Pancreas (tissue), 10 donors: ENCODE measurements at regions not wholly inside any gene's neighbourhood (a gene's known extent, or its start where the extent isn't known, plus 50 kb on each side); places are given as distances from the start of the nearest gene placed in this dataset.

Experiments used
- ATAC-seq, 4 donors: fragments of 200-7000 bp; cut with Tn5 transposase; one replicate each; pipeline versions ENCODE4 v1.8.0 to v1.9.1; 2020; ENCODE audit warnings: mild to moderate bottlenecking in 4 of 4, moderate library complexity in 4 of 4
- DNase-seq, 6 donors: peaks; one replicate each; pipeline ENCODE4 v3.0.0-alpha.2; 2020
- FAIRE-seq: peaks from 2 replicates; lab custom pipeline; 2012; peaks lifted over from hg19 to GRCh38; lab: Jason Lieb, UNC
- H3K27ac ChIP-seq, 4 donors: fragments of 200-600 bp; sonication (generic); 1 replicate in 3 of 4; 2 replicates in 1 of 4; pipeline versions ENCODE4 v1.5.0 to v1.8.0; 2020
- H3K27me3 ChIP-seq, 4 donors: fragments of 200-600 bp; one replicate each; pipeline ENCODE4 v1.8.0; 2021
- H3K36me3 ChIP-seq, 3 donors: fragments of 200-600 bp; sonication (generic) in 1 of 3; one replicate each; pipeline versions ENCODE4 v1.5.0 to v1.8.0; 2020 to 2021
- H3K4me1 ChIP-seq, 3 donors: fragments of 200-600 bp; one replicate each; pipeline ENCODE4 v1.8.0; 2021
- H3K4me3 ChIP-seq, 4 donors: fragments of 200-600 bp; sonication (generic) in 2 of 4; one replicate each; pipeline versions ENCODE4 v1.5.0 to v1.8.0; 2020 to 2021
- H3K9me3 ChIP-seq, 4 donors: fragments of 200-600 bp; one replicate each; pipeline ENCODE4 v1.8.0; 2021
- WGBS, 2 donors: extraction: QIAGEN DNeasy Blood & Tissue Kit; methylation state at CpG; one replicate each; pipeline ENCODE4 v1.1.7; 2013; 5-methylcytosine and 5-hydroxymethylcytosine counted together
- intact Hi-C, 3 donors: fragments of 100-400 bp; cut with DNase I; formaldehyde crosslinking; loops; one replicate each; pipeline versions ENCODE4 v1.11.1 to v1.14.2; 2022
- TF ChIP-seq, protein P1 (sequence below), 4 donors: fragments of 200-600 bp; sonication (generic) in 3 of 4; IDR thresholded peaks; one replicate each; pipeline versions ENCODE4 v1.5.0 to v1.8.0; 2021; ENCODE audit warnings: antibody characterized with exemption in 4 of 4
- donor health status: healthy with polysubstance abuse.
- donor health status: DM: no; HTN: no; CAD: no; lungs with moderate emphysema.
- donor health status: DM: no; HTN: no; CAD: no.
- donor health status: control.
- donor health status: control.
- donor health status: Bipolar disorder and iron deficiency.
- donor health status: DM: yes; HTN: yes; CAD: no.
- donor health status: DM: no; HTN: no; CAD: no.
- donor health status: DM: no; HTN: no; CAD: no.
- donor health status: DM: yes; HTN: yes; CAD: no.

DNA sequence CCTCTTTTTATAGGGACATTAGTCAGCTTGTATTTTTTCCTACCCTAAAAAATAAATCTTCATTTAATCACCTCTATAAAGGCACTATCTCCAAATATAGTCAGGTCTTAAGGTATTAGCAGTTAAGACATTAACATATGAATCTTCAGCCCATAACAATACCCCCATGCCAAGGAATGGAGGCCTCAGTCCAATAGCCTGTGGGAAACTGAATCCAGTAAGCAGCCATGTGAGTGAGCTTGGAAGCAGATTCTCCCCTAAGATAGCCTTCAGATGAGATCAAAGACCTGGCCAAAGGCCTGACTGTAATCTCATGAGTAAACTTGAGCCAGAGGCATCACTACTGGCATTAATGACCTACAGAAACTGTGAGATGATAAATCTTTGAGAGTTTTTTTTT is 232.1 kb upstream of the SYT10 start:
- Histone ChIP-seq H3K27ac (no peak overlapping the region), H3K9me3 (no peaks in the 10 kb centered on the region), H3K27me3 (no peaks in the 10 kb centered on the region), H3K36me3 (no peaks in the 10 kb centered on the region), H3K4me3 (no peak overlapping the region), H3K4me1 (no peaks in the 10 kb centered on the region)
- TF ChIP-seq, protein P1, sequence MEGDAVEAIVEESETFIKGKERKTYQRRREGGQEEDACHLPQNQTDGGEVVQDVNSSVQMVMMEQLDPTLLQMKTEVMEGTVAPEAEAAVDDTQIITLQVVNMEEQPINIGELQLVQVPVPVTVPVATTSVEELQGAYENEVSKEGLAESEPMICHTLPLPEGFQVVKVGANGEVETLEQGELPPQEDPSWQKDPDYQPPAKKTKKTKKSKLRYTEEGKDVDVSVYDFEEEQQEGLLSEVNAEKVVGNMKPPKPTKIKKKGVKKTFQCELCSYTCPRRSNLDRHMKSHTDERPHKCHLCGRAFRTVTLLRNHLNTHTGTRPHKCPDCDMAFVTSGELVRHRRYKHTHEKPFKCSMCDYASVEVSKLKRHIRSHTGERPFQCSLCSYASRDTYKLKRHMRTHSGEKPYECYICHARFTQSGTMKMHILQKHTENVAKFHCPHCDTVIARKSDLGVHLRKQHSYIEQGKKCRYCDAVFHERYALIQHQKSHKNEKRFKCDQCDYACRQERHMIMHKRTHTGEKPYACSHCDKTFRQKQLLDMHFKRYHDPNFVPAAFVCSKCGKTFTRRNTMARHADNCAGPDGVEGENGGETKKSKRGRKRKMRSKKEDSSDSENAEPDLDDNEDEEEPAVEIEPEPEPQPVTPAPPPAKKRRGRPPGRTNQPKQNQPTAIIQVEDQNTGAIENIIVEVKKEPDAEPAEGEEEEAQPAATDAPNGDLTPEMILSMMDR (IDR thresholded peaks at IDR 0.05) = no peak
- ATAC-seq = no peak
- intact Hi-C loops = no loop called here
- no peak for DNase-seq
- FAIRE-seq = no peak

DNA sequence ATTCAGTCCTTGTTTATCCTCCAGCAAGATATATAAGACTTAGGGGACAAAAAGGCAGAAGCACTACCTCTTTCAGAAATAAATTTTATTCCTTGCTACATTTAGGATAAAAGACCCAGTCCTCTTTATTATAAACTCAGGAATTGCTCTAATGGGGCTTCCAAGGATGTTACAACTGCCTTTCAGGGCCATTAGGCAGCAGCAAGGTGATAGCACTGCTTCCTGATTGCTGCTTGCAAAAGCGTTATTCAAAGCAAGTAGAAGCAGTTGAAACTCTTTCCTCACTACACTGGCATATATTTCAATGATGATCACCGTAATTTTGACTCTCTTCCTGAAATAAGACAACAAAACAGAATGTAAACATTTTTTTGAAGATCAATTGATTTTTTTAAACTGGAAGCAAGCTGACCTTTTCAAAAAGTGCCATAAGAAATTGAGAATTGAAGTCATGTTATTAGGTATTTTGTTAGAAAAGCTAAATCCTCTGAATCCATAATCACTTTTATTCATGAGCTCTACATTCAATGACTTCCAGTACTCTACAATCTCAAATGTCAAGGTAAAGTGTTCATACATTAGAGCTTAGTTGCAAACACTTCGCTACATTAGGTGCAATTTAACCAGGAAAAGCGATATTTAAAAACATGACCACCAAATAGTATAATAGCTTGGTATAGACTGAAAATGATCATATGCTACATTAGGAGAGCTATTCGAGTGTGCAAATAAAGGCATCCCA is 233.4 kb upstream of the SYT10 start:
- no peaks in the 10 kb centered on the region for H3K36me3 ChIP-seq
- ATAC-seq (no peak), FAIRE-seq (no peak), DNase-seq (no peak)
- H3K27me3 ChIP-seq = no peaks in the 10 kb centered on the region
- no peak overlapping the region for H3K4me3 ChIP-seq
- 53 to 66% methylated on average over 5 of the region's 5 CpGs for WGBS, 2 donors
- no peaks in the 10 kb centered on the region for H3K4me1 ChIP-seq
- H3K9me3 ChIP-seq = no peaks in the 10 kb centered on the region
- H3K27ac ChIP-seq = no peak overlapping the region
- TF ChIP-seq, protein P1 (IDR thresholded peaks at IDR 0.05) = no peak
- intact Hi-C loops = no loop called here

DNA sequence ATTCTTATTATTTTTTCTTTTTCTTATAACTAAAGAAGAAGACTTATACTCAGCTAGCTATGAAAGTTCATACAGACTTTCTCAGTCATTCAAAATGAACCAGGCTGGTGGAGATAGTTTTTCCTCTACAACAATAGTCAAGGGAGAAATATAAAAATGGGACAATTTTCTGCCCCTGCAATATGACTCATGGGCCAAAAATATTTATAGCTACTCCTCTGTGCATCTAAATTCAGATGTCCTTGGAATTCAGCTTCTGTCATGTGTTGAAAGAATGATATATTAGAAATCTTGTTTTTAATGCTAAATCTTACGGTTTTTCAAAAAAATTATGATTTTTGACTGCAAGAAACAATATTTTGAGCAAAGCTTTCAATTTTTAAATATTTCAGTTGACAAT is 237.2 kb upstream of the SYT10 start:
- DNase-seq (no peak), ATAC-seq (no peak)

DNA sequence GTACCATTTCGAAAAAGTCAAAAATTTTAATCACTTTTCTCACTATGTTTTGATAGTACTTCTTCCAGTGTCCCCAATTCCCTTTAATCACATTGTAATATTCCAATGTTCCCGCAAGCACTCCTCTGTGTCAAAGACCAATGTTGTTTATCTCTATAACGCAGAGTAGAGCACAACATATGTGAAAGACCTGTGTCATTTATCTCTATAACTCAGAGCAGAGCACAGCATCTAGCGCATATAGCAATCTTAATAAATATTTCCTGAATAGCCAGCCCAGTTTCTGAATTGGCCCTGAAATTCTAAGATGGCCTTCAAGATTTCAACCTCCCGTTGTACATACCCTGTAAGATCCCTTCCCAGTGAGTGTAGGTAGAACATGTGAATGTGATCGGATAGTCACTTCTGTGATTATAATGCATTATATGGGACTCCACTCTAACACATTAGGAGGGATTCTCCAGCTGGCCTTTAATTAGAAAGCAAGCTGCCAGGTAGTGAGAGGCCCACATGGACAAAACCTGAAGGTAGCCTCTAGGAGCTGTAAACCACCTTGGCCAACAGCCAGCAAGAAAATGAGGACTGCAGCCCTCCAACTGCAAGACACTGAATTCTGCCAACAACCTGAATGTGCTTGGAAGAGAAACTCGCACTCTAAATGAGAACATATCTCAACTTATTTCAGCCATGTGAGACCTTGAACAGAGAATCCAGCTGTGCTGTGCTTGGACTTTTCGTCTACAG is 238.8 kb upstream of the SYT10 start:
- no peaks in the 10 kb centered on the region for H3K4me1 ChIP-seq
- no peaks in the 10 kb centered on the region for H3K27me3 ChIP-seq
- 61 to 64% methylated on average over 8 of the region's 8 CpGs for WGBS, 2 donors
- FAIRE-seq = no peak
- DNase-seq = no peak
- TF ChIP-seq, protein P1 (IDR thresholded peaks at IDR 0.05) = no peak
- no peaks in the 10 kb centered on the region for H3K36me3 ChIP-seq
- H3K27ac ChIP-seq = no peak overlapping the region
- H3K4me3 ChIP-seq = no peak overlapping the region
- no peak for ATAC-seq
- intact Hi-C loops = no loop called here
- no peaks in the 10 kb centered on the region for H3K9me3 ChIP-seq

More for the DNA sequence above, 237.2 kb upstream of the SYT10 start:
- no peak for FAIRE-seq
- intact Hi-C loops = no loop called here
- H3K27ac ChIP-seq = no peak overlapping the region
- WGBS, 2 donors = 55 to 64% methylated on average over 1 of the region's 1 CpG
- TF ChIP-seq, protein P1 (IDR thresholded peaks at IDR 0.05) = no peak
- H3K4me3 ChIP-seq = no peak overlapping the region
- no peaks in the 10 kb centered on the region for H3K9me3 ChIP-seq
- no peaks in the 10 kb centered on the region for H3K36me3 ChIP-seq
- H3K4me1 ChIP-seq = no peaks in the 10 kb centered on the region
- no peaks in the 10 kb centered on the region for H3K27me3 ChIP-seq

DNA sequence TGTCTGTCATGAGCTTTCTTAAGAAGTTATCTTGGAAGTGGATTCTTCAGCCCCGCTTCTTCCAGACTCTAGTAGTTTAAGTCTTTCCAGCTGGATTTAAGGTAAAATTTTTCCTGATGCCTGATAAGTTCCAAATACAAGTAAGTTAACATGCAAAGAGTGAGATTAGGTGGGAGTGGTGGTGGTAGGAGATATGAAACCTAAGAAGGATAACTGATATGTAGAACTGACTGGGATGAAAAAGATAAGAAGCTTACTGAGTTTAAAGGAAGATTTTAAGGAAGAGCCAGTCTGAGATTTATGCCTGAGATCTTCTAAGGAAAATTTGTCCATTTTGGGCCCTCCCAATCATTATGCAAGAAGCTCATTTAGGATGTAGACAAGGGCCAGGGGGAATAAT is 250.9 kb upstream of the SYT10 start:
- Histone ChIP-seq H3K27me3 (no peaks in the 10 kb centered on the region), H3K4me1 (no peaks in the 10 kb centered on the region), H3K9me3 (no peaks in the 10 kb centered on the region), H3K4me3 (no peak overlapping the region), H3K27ac (no peak overlapping the region), H3K36me3 (no peaks in the 10 kb centered on the region)
- no peak for FAIRE-seq
- 62 to 80% methylated on average over 1 of the region's 1 CpG for WGBS, 2 donors
- no peak for DNase-seq
- no peak for ATAC-seq
- intact Hi-C loops = no loop called here
- TF ChIP-seq, protein P1 (IDR thresholded peaks at IDR 0.05) = no peak
